Heart left ventricle (tissue), 16 donors: ENCODE measurements at regions not wholly inside any gene's neighbourhood (a gene's known extent, or its start where the extent isn't known, plus 50 kb on each side); places are given as distances from the start of the nearest gene placed in this dataset.

Experiments used
- ATAC-seq, 4 donors: fragments of 200-7000 bp; cut with Tn5 transposase; one replicate each; pipeline ENCODE4 v1.9.1; 2020 to 2022; ENCODE audit warnings: moderate library complexity in 4 of 4, mild to moderate bottlenecking in 3 of 4, moderate number of reproducible peaks in 1 of 4
- DNase-seq, 5 donors: peaks; one replicate each; pipeline ENCODE4 v3.0.0-alpha.2; 2020
- H3K27ac ChIP-seq, 12 donors: fragments of 200-600 bp; sonication (generic) in 4 of 12; one replicate each; pipeline versions ENCODE4 v1.5.0 to v1.8.0; 2016 to 2022; ENCODE audit warnings: mild to moderate bottlenecking in 2 of 12
- H3K27me3 ChIP-seq, 9 donors: fragments of 200-600 bp; sonication (generic) in 2 of 9; one replicate each; pipeline versions ENCODE4 v1.5.1 to v1.8.0; 2016 to 2022; ENCODE audit warnings: mild to moderate bottlenecking in 3 of 9
- H3K36me3 ChIP-seq, 9 donors: fragments of 200-600 bp; sonication (generic) in 2 of 9; one replicate each; pipeline versions ENCODE4 v1.5.0 to v1.8.0; 2018 to 2022; ENCODE audit warnings: mild to moderate bottlenecking in 2 of 9
- H3K4me1 ChIP-seq, 12 donors: fragments of 200-600 bp; sonication (generic) in 4 of 12; one replicate each; pipeline versions ENCODE4 v1.5.0 to v1.8.0; 2016 to 2022; ENCODE audit warnings: mild to moderate bottlenecking in 3 of 12
- H3K4me3 ChIP-seq, 12 donors: fragments of 200-600 bp; sonication (generic) in 4 of 12; one replicate each; pipeline versions ENCODE4 v1.5.0 to v1.8.0; 2017 to 2022; ENCODE audit warnings: mild to moderate bottlenecking in 9 of 12, moderate library complexity in 4 of 12
- H3K9me3 ChIP-seq, 12 donors: fragments of 200-600 bp; sonication (generic) in 4 of 12; one replicate each; pipeline versions ENCODE4 v1.5.0 to v1.8.0; 2016 to 2022; ENCODE audit warnings: mild to moderate bottlenecking in 1 of 12
- CTCF ChIP-seq, 12 donors: fragments of 200-600 bp; sonication (generic) in 4 of 12; IDR thresholded peaks; one replicate each; pipeline versions ENCODE4 v1.5.0 to v1.8.0; 2018 to 2022; ENCODE audit warnings: antibody characterized with exemption in 12 of 12, mild to moderate bottlenecking in 5 of 12
- POLR2A ChIP-seq, 2 donors: fragments of 450-650 bp; IDR thresholded peaks; one replicate each; pipeline ENCODE4 v1.6.1; 2017; ENCODE audit warnings: antibody characterized with exemption in 2 of 2, mild to moderate bottlenecking in 2 of 2, moderate library complexity in 2 of 2
- WGBS, 4 donors: extraction: QIAGEN DNeasy Blood & Tissue Kit in 2 of 4; methylation state at CpG; one replicate each; pipeline versions ENCODE4 v1.1.5 to v1.1.7; 2013 to 2018; 5-methylcytosine and 5-hydroxymethylcytosine counted together
- intact Hi-C, 10 donors: fragments of 100-400 bp; cut with DNase I; formaldehyde crosslinking; loops; one replicate each; pipeline versions ENCODE4 v1.11.1 to v1.14.2; 2022
- donor health status: ischemic (EF 13 %, LVEDD 7.1; RV severe dilation, severe dysfunction).
- donor health status: healthy with polysubstance abuse.
- donor health status: DM: no; HTN: yes; CAD: no.
- donor health status: DM: no; HTN: no; CAD: no.
- donor health status: ischemic (EF 25% LVEDD 6.9; RV normal size, moderate dysfunction).
- donor health status: ischemic (EF 25% LVEDD 5.7; RV mildly dilated, moderate dysfunction).
- donor health status: healthy.
- donor health status: DM: yes; HTN: yes; CAD: no.
- donor health status: ischemic (EF 35%, LVEDD 5.7; RV mildly dilated, moderate dysfunction).
- donor health status: nonischemic (EF 11% LVEDD 7.7; RV severe dilation, severe dysfunction).
- donor health status: DM: yes; HTN: yes; CAD: no.
- donor health status: PGD.
- donor health status: ischemic (EF 29% LVEDD 5.4; RV normal size, mild dysfunction).
- donor health status: nonischemic (EF 23%, LVEDD 6.1; RV moderate dilation, normal function).

DNA sequence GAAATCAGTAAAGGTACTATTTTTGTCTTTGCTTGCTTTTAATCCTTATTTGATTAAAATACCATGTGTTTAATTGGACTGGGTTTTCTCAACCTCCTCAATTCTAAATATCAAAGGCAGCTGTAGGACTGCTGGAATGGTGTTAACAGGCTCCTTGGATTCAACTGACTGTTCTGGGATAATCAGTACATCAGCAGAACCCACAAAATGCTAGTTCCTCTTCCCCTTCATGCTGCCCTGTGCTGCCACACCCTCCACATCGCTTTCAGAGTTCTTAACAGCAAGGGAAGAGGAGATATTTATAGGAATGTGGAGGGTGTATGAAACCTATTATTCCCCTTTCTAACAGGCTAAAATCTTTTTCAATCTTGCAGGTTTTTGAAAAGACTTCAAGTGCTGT is 82.4 kb downstream of the KCTD12 start:
- 26 to 47% (median 38%) methylated on average over 1 of the region's 1 CpG for WGBS, 4 donors
- Histone ChIP-seq H3K4me1 (peaks cover 0 to 27% (median 6%) of the 10 kb centered on the region in 12 donors), H3K36me3 (no peaks in the 10 kb centered on the region), H3K9me3 (peaks cover 0 to 7% (median 0%) of the 10 kb centered on the region in 12 donors), H3K27me3 (no peaks in the 10 kb centered on the region), H3K27ac (peak overlapping the region in 7 of 12 donors; percentile 12 to 46 (median 22)), H3K4me3 (no peak overlapping the region)
- ATAC-seq (peak; percentile 57 to 92 (median 69)), DNase-seq (peak in 1 of 5 donors; percentile 43)
- intact Hi-C loops = no loop called here
- TF ChIP-seq CTCF (IDR thresholded peaks at IDR 0.05) = no peak
- no peak for TF ChIP-seq POLR2A (IDR thresholded peaks at IDR 0.05)

- no peak for DNase-seq
- Histone ChIP-seq H3K36me3 (no peaks in the 10 kb centered on the region), H3K27me3 (no peaks in the 10 kb centered on the region), H3K4me1 (peaks cover 0 to 32% (median 6%) of the 10 kb centered on the region in 12 donors), H3K27ac (no peak overlapping the region), H3K9me3 (peaks cover 0 to 4% (median 0%) of the 10 kb centered on the region in 12 donors), H3K4me3 (no peak overlapping the region)
- TF ChIP-seq CTCF (IDR thresholded peaks at IDR 0.05) = no peak
- TF ChIP-seq POLR2A (IDR thresholded peaks at IDR 0.05) = no peak
- WGBS, 4 donors = 85 to 93% (median 90%) methylated on average over 2 of the region's 2 CpGs
- intact Hi-C loops = no loop called here
- no peak for ATAC-seq
Observed at GRCh38 chr13:76800943-76801342, 85.3 kb downstream of the KCTD12 start.

- intact Hi-C loops = no loop called here
- Histone ChIP-seq H3K9me3 (peaks cover 0 to 4% (median 0%) of the 10 kb centered on the region in 12 donors), H3K27ac (no peak overlapping the region), H3K36me3 (no peaks in the 10 kb centered on the region), H3K4me1 (peaks cover 0 to 24% (median 6%) of the 10 kb centered on the region in 12 donors), H3K27me3 (no peaks in the 10 kb centered on the region), H3K4me3 (no peak overlapping the region)
- WGBS, 4 donors = 40 to 50% (median 46%) methylated on average over 3 of the region's 3 CpGs
- ATAC-seq = peak in 1 of 4 donors; percentile 60
- DNase-seq = no peak
- no peak for TF ChIP-seq POLR2A (IDR thresholded peaks at IDR 0.05)
- no peak for TF ChIP-seq CTCF (IDR thresholded peaks at IDR 0.05)
Observed at GRCh38 chr13:76799696-76800095, 86.5 kb downstream of the KCTD12 start.

GRCh38 chr13:76798037-76798436 is 88.2 kb downstream of the KCTD12 start:
- peaks cover 0 to 12% (median 4%) of the 10 kb centered on the region in 12 donors for H3K4me1 ChIP-seq
- DNase-seq (no peak), ATAC-seq (peak in 1 of 4 donors; percentile 54)
- TF ChIP-seq CTCF (IDR thresholded peaks at IDR 0.05) = no peak
- no peak for TF ChIP-seq POLR2A (IDR thresholded peaks at IDR 0.05)
- no peak overlapping the region for H3K4me3 ChIP-seq
- WGBS, 4 donors = 86 to 93% (median 90%) methylated on average over 2 of the region's 2 CpGs
- H3K27ac ChIP-seq = no peak overlapping the region
- no peaks in the 10 kb centered on the region for H3K36me3 ChIP-seq
- H3K9me3 ChIP-seq = peaks cover 0 to 4% (median 0%) of the 10 kb centered on the region in 12 donors
- no peaks in the 10 kb centered on the region for H3K27me3 ChIP-seq
- intact Hi-C loops = no loop called here
